H1 (cell line): ENCODE measurements at regions not wholly inside any gene's neighbourhood (a gene's known extent, or its start where the extent isn't known, plus 50 kb on each side); places are given as distances from the start of the nearest gene placed in this dataset.

Source experiments
- CTCF ChIA-PET: fragments of 300-600 bp; sonication (Branson Sonifier 250); formaldehyde crosslinking; loops from one replicate; lab custom pipeline; 2021; ENCODE audit not compliant: partially characterized antibody; lab: Charles Lee
- POLR2A ChIA-PET: fragments of 300-600 bp; sonication (Branson Sonifier 250); formaldehyde crosslinking; loops from one replicate; lab custom pipeline; 2021; ENCODE audit warnings: inconsistent platforms; ENCODE audit not compliant: partially characterized antibody; lab: Charles Lee
- DNase-seq, 2 experiments: peaks; one replicate each; pipeline versions ENCODE4 v3.0.0 to v3.0.0-alpha.2; 2010 to 2022; ENCODE audit warnings: low spot score in 2 of 2, low read depth in 1 of 2, mixed read lengths in 1 of 2
- FAIRE-seq: peaks from 2 replicates; lab custom pipeline; 2011; peaks lifted over from hg19 to GRCh38; lab: Jason Lieb, UNC
- H2AFZ ChIP-seq: 2 replicates; pipeline ENCODE4 v1.8.1; 2012; ENCODE audit warnings: low read length, inconsistent platforms
- H2AK5ac ChIP-seq: 2 replicates; pipeline ENCODE4 v1.6.1; 2013; ENCODE audit warnings: low read depth, low read length
- H2BK120ac ChIP-seq: replicated peaks from 2 replicates; pipeline ENCODE3; 2013; ENCODE audit warnings: low read depth, low read length, inconsistent platforms
- H2BK12ac ChIP-seq: 2 replicates; pipeline ENCODE4 v1.6.1; 2013; ENCODE audit warnings: low read depth, low read length
- H2BK15ac ChIP-seq: 2 replicates; pipeline ENCODE4 v1.6.1; 2013; ENCODE audit warnings: low read length
- H2BK20ac ChIP-seq: 2 replicates; pipeline ENCODE4 v1.6.1; 2013; ENCODE audit warnings: low read length
- H2BK5ac ChIP-seq: 2 replicates; pipeline ENCODE4 v1.6.1; 2013; ENCODE audit warnings: low read depth, low read length
- H3K14ac ChIP-seq: 2 replicates; pipeline ENCODE4 v1.6.1; 2013; ENCODE audit warnings: inconsistent platforms; ENCODE audit not compliant: insufficient read length
- H3K18ac ChIP-seq: 2 replicates; pipeline ENCODE4 v1.6.1; 2013; ENCODE audit warnings: low read length; ENCODE audit errors: extremely low read depth
- H3K23ac ChIP-seq: 2 replicates; pipeline ENCODE4 v1.6.1; 2013; ENCODE audit warnings: inconsistent platforms; ENCODE audit not compliant: insufficient read length
- H3K23me2 ChIP-seq: 2 replicates; pipeline ENCODE4 v1.6.1; 2013; ENCODE audit warnings: low read depth, low read length
- H3K27ac ChIP-seq: 2 replicates; pipeline ENCODE4 v1.6.1; 2011; ENCODE audit warnings: low read depth, low read length, inconsistent platforms
- H3K27me3 ChIP-seq, 4 experiments: replicated peaks in 1 of 4; 1 replicate in 1 of 4; 2 replicates in 3 of 4; pipeline versions ENCODE4 v1.6.1 to v1.8.1; 2011 to 2013; ENCODE audit warnings: low read length in 3 of 4, mild to moderate bottlenecking in 3 of 4, inconsistent platforms in 2 of 4, mixed read lengths in 2 of 4, moderate library complexity in 1 of 4; ENCODE audit not compliant: control insufficient read depth in 3 of 4, insufficient read depth in 3 of 4; ENCODE audit errors: extremely low read depth in 1 of 4
- H3K36me3 ChIP-seq, 4 experiments: 2 replicates each; pipeline versions ENCODE4 v1.6.1 to v1.8.1; 2011 to 2013; ENCODE audit warnings: mild to moderate bottlenecking in 4 of 4, low read length in 3 of 4, moderate library complexity in 2 of 4, control low read depth in 1 of 4, inconsistent platforms in 1 of 4; ENCODE audit not compliant: insufficient read depth in 4 of 4, control insufficient read depth in 2 of 4
- H3K4ac ChIP-seq: replicated peaks from 2 replicates; pipeline ENCODE3; 2013; ENCODE audit warnings: low read length, low read depth, mixed read lengths, inconsistent platforms; ENCODE audit not compliant: insufficient read length
- H3K4me1 ChIP-seq, 4 experiments: replicated peaks in 1 of 4; 1 replicate in 1 of 4; 2 replicates in 3 of 4; pipeline versions ENCODE4 v1.6.1 to v1.8.1; 2011 to 2013; ENCODE audit warnings: low read length in 3 of 4, inconsistent platforms in 2 of 4, mixed read lengths in 1 of 4; ENCODE audit not compliant: insufficient read depth in 4 of 4, control insufficient read depth in 3 of 4
- H3K4me2 ChIP-seq, 2 experiments: 2 replicates each; pipeline versions ENCODE4 v1.6.1 to v1.8.1; 2011 to 2013; ENCODE audit warnings: low read depth in 2 of 2, low read length in 2 of 2, control low read depth in 1 of 2, inconsistent platforms in 1 of 2, mild to moderate bottlenecking in 1 of 2; ENCODE audit not compliant: insufficient read depth in 1 of 2
- H3K4me3 ChIP-seq, 4 experiments: fragments of 200-600, 300-600 bp in 1 of 4; sonication (generic), shearing (Covaris generic), sonication (Bioruptor Twin) in 1 of 4; 2 replicates each; pipeline versions ENCODE4 v1.5.1 to v1.8.1; 2011 to 2016; ENCODE audit warnings: low read length in 4 of 4, low read depth in 3 of 4, control low read depth in 2 of 4, inconsistent platforms in 2 of 4, mild to moderate bottlenecking in 2 of 4, mixed read lengths in 1 of 4, moderate library complexity in 1 of 4; ENCODE audit not compliant: insufficient read depth in 2 of 4; ENCODE audit errors: extremely low read depth in 1 of 4
- H3K56ac ChIP-seq: replicated peaks from 2 replicates; pipeline ENCODE3; 2013; ENCODE audit warnings: low read depth, mild to moderate bottlenecking, mixed read lengths, low read length, inconsistent platforms; ENCODE audit not compliant: insufficient read length
- H3K79me1 ChIP-seq: 2 replicates; pipeline ENCODE4 v1.6.1; 2013; ENCODE audit warnings: low read depth, low read length, control low read depth
- H3K79me2 ChIP-seq, 2 experiments: 2 replicates each; pipeline versions ENCODE4 v1.6.1 to v1.8.1; 2012 to 2013; ENCODE audit warnings: low read length in 2 of 2, mild to moderate bottlenecking in 2 of 2, inconsistent platforms in 1 of 2; ENCODE audit not compliant: insufficient read depth in 2 of 2, control insufficient read depth in 1 of 2
- H3K9ac ChIP-seq, 4 experiments: replicated peaks in 1 of 4; 1 replicate in 1 of 4; 2 replicates in 3 of 4; pipeline versions ENCODE4 v1.6.1 to v1.8.1; 2011 to 2013; ENCODE audit warnings: low read depth in 3 of 4, low read length in 3 of 4, control low read depth in 2 of 4, mild to moderate bottlenecking in 2 of 4, moderate library complexity in 2 of 4, inconsistent platforms in 1 of 4; ENCODE audit errors: extremely low read depth in 1 of 4
- H3K9me3 ChIP-seq, 2 experiments: 2 replicates each; pipeline versions ENCODE4 v1.6.1 to v1.8.1; 2012 to 2013; ENCODE audit warnings: mild to moderate bottlenecking in 2 of 2, moderate library complexity in 2 of 2, control low read depth in 1 of 2, inconsistent platforms in 1 of 2, low read depth in 1 of 2, low read length in 1 of 2, mixed read lengths in 1 of 2; ENCODE audit not compliant: insufficient read depth in 2 of 2
- H4K20me1 ChIP-seq, 2 experiments: replicated peaks in 1 of 2; 2 replicates each; pipeline versions ENCODE3 to v1.8.1; 2011 to 2013; ENCODE audit warnings: inconsistent platforms in 2 of 2, low read length in 2 of 2, mild to moderate bottlenecking in 1 of 2; ENCODE audit not compliant: insufficient read depth in 2 of 2, control insufficient read depth in 1 of 2
- H4K5ac ChIP-seq: 2 replicates; pipeline ENCODE4 v1.6.1; 2013; ENCODE audit warnings: low read length, low read depth, mixed read lengths, inconsistent platforms; ENCODE audit not compliant: insufficient read length
- H4K8ac ChIP-seq: 2 replicates; pipeline ENCODE4 v1.8.0; 2013; ENCODE audit warnings: mild to moderate bottlenecking, moderate library complexity, low read length, inconsistent platforms; ENCODE audit not compliant: insufficient read depth; ENCODE audit errors: extremely low read depth
- H4K91ac ChIP-seq: replicated peaks from 2 replicates; pipeline ENCODE3; 2013; ENCODE audit warnings: low read length, mixed read lengths, inconsistent platforms; ENCODE audit not compliant: insufficient read length
- SP4 ChIP-seq: IDR thresholded peaks from 2 replicates; pipeline ENCODE4 v1.6.1; 2012; ENCODE audit warnings: low read length, inconsistent platforms
- WGBS, 2 experiments: shearing (Covaris generic) in 1 of 2; methylation state at CpG; one replicate each; pipeline versions ENCODE4 v1.1.6 to v1.1.7; 2013 to 2015; ENCODE audit warnings: low lambda C conversion rate in 2 of 2, mixed read lengths in 2 of 2, inconsistent platforms in 1 of 2, low coverage in 1 of 2, missing lambda C conversion rate in 1 of 2; ENCODE audit not compliant: insufficient replicate concordance in 2 of 2, insufficient coverage in 1 of 2, insufficient read length in 1 of 2; ENCODE audit errors: extremely low coverage in 1 of 2, missing lambda C conversion rate in 1 of 2; 5-methylcytosine and 5-hydroxymethylcytosine counted together
- TF ChIP-seq, protein P1 (sequence below), 3 experiments: IDR thresholded peaks; 1 replicate in 2 of 3; 2 replicates in 1 of 3; pipeline versions ENCODE4 v1.5.1 to v1.6.1; 2011; ENCODE audit warnings: low read length in 3 of 3, mild to moderate bottlenecking in 3 of 3, inconsistent platforms in 2 of 3, low read depth in 1 of 3, moderate library complexity in 1 of 3; ENCODE audit not compliant: insufficient read depth in 1 of 3; ENCODE audit errors: control extremely low read depth in 1 of 3

DNA sequence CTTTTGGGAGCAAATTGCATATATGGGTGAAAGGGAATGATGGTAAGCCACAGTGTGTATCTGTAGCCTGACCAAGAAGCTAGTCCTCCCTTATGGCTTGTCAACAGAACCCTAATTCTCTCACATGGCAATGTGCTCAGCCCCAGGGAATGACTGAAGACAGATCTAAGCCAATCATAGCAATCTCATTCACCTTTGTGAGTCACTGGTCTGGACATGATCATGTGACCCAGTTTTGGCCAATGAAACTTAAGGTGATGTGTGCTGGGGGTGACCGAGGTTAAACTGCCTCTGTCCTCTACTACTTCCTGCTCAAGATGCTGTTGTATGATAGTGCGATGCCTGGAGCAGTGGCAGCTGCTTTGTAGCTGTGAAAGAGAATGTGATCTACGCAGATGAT, 491.2 kb upstream of the HS6ST1 start:
- Histone ChIP-seq H3K79me1 (no peaks in the 10 kb centered on the region), H3K4me1 (peaks cover 0 to 3% (median 3%) of the 10 kb centered on the region in 4 experiments; a peak in 3 of 7 replicates), H2AFZ (no peak overlapping the region), H4K5ac (no peak overlapping the region), H2BK120ac (no peak overlapping the region), H3K56ac (no peak overlapping the region), H4K20me1 (no peaks in the 10 kb centered on the region), H2BK5ac (no peak overlapping the region), H2BK20ac (no peak overlapping the region), H3K36me3 (no peaks in the 10 kb centered on the region), H3K27me3 (no peaks in the 10 kb centered on the region), H3K79me2 (no peaks in the 10 kb centered on the region), H3K9me3 (no peaks in the 10 kb centered on the region), H3K9ac (no peak overlapping the region), H3K4me3 (no peak overlapping the region), H3K4ac (no peak overlapping the region), H4K91ac (no peak overlapping the region), H2AK5ac (no peak overlapping the region), H3K14ac (no peak overlapping the region), H3K23ac (no peak overlapping the region), H3K4me2 (no peak overlapping the region), H2BK12ac (no peak overlapping the region), H2BK15ac (no peak overlapping the region), H3K27ac (no peak overlapping the region), H4K8ac (no peak overlapping the region), H3K18ac (no peak overlapping the region), H3K23me2 (no peaks in the 10 kb centered on the region)
- DNase-seq (no peak), FAIRE-seq (no peak)
- POLR2A ChIA-PET = no interaction called here
- CTCF ChIA-PET = no interaction called here
- TF ChIP-seq, protein P1, sequence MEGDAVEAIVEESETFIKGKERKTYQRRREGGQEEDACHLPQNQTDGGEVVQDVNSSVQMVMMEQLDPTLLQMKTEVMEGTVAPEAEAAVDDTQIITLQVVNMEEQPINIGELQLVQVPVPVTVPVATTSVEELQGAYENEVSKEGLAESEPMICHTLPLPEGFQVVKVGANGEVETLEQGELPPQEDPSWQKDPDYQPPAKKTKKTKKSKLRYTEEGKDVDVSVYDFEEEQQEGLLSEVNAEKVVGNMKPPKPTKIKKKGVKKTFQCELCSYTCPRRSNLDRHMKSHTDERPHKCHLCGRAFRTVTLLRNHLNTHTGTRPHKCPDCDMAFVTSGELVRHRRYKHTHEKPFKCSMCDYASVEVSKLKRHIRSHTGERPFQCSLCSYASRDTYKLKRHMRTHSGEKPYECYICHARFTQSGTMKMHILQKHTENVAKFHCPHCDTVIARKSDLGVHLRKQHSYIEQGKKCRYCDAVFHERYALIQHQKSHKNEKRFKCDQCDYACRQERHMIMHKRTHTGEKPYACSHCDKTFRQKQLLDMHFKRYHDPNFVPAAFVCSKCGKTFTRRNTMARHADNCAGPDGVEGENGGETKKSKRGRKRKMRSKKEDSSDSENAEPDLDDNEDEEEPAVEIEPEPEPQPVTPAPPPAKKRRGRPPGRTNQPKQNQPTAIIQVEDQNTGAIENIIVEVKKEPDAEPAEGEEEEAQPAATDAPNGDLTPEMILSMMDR (IDR thresholded peaks at IDR 0.05; ENCODE audit: control extremely low read depth in 1 of 3, insufficient read depth in 1 of 3, low read depth in 1 of 3, low read length in 3 of 3) = no peak
- no peak for TF ChIP-seq SP4
- 50% methylated on average over 3 of the region's 3 CpGs; no CpG with 5 or more reads in 1 of the 2 experiments for WGBS, 2 experiments
